Activated CD4-positive, alpha-beta memory T cell treated with anti-CD3 and anti-CD28 coated beads, Interleukin-2, amount 10 ng/mL, durations not matched to agents 7 days and 5 days (primary cell): ENCODE measurements at regions not wholly inside any gene's neighbourhood (a gene's known extent, or its start where the extent isn't known, plus 50 kb on each side); places are given as distances from the start of the nearest gene placed in this dataset.

Source experiments
- CTCF ChIA-PET: fragments of 350-600 bp; sonication (Branson Sonifier 250); formaldehyde crosslinking; loops from one replicate; lab custom pipeline; 2021; ENCODE audit warnings: antibody characterized with exemption, inconsistent platforms; lab: Charles Lee
- POLR2A ChIA-PET: fragments of 350-600 bp; sonication (Branson Sonifier 250); formaldehyde crosslinking; loops from one replicate; lab custom pipeline; 2021; ENCODE audit warnings: antibody characterized with exemption; lab: Charles Lee
- DNase-seq: peaks from one replicate; pipeline ENCODE4 v3.0.0-alpha.2; 2020
- H3K27ac Mint-ChIP-seq: one replicate; pipeline ENCODE4 v1.8.0; 2021; ENCODE audit warnings: mild to moderate bottlenecking, mixed read lengths
- H3K27me3 Mint-ChIP-seq: one replicate; pipeline ENCODE4 v1.8.0; 2021; ENCODE audit warnings: mixed read lengths
- H3K36me3 Mint-ChIP-seq: one replicate; pipeline ENCODE4 v1.8.0; 2021; ENCODE audit warnings: low read depth, mixed read lengths
- H3K4me1 Mint-ChIP-seq: one replicate; pipeline ENCODE4 v1.8.0; 2021; ENCODE audit warnings: mixed read lengths
- H3K4me3 Mint-ChIP-seq: one replicate; pipeline ENCODE4 v1.8.0; 2021; ENCODE audit warnings: mild to moderate bottlenecking, mixed read lengths
- H3K9me3 Mint-ChIP-seq: one replicate; pipeline ENCODE4 v1.8.0; 2021; ENCODE audit warnings: mixed read lengths

- H3K4me1 Mint-ChIP-seq: no peaks in the 10 kb centered on the region
- no peaks in the 10 kb centered on the region for H3K9me3 Mint-ChIP-seq
- no peak for DNase-seq
- no peak overlapping the region for H3K4me3 Mint-ChIP-seq
- no peaks in the 10 kb centered on the region for H3K36me3 Mint-ChIP-seq
- no peaks in the 10 kb centered on the region for H3K27me3 Mint-ChIP-seq
- H3K27ac Mint-ChIP-seq: no peak overlapping the region
- POLR2A ChIA-PET: no interaction called here
- CTCF ChIA-PET: no interaction called here
Observed at GRCh38 chr6:85966828-85967227, 324.1 kb upstream of the SYNCRIP start.

GRCh38 chr6:85961746-85962145, 319.1 kb upstream of the SYNCRIP start:
- no peaks in the 10 kb centered on the region for H3K27me3 Mint-ChIP-seq
- H3K4me1 Mint-ChIP-seq: no peaks in the 10 kb centered on the region
- no peak overlapping the region for H3K27ac Mint-ChIP-seq
- ChIA-PET CTCF (no interaction called here), POLR2A (no interaction called here)
- peaks cover 3% of the 10 kb centered on the region for H3K9me3 Mint-ChIP-seq
- no peak overlapping the region for H3K4me3 Mint-ChIP-seq
- no peak for DNase-seq
- no peaks in the 10 kb centered on the region for H3K36me3 Mint-ChIP-seq

GRCh38 chr6:85961125-85961524, 318.4 kb upstream of the SYNCRIP start:
- Mint-ChIP-seq H3K36me3 (no peaks in the 10 kb centered on the region), H3K27ac (no peak overlapping the region), H3K27me3 (no peaks in the 10 kb centered on the region), H3K9me3 (peaks cover 3% of the 10 kb centered on the region), H3K4me3 (no peak overlapping the region), H3K4me1 (no peaks in the 10 kb centered on the region)
- ChIA-PET CTCF (no interaction called here), POLR2A (no interaction called here)
- no peak for DNase-seq

- Mint-ChIP-seq H3K4me3 (no peak overlapping the region), H3K9me3 (no peaks in the 10 kb centered on the region), H3K36me3 (no peaks in the 10 kb centered on the region), H3K27ac (no peak overlapping the region), H3K4me1 (no peaks in the 10 kb centered on the region), H3K27me3 (no peaks in the 10 kb centered on the region)
- ChIA-PET CTCF (no interaction called here), POLR2A (no interaction called here)
- no peak for DNase-seq
Observed at GRCh38 chr6:85948481-85948880, 305.8 kb upstream of the SYNCRIP start.

- CTCF ChIA-PET: no interaction called here
- Mint-ChIP-seq H3K4me1 (no peaks in the 10 kb centered on the region), H3K27ac (no peak overlapping the region), H3K36me3 (no peaks in the 10 kb centered on the region), H3K27me3 (no peaks in the 10 kb centered on the region), H3K9me3 (no peaks in the 10 kb centered on the region), H3K4me3 (no peak overlapping the region)
- no peak for DNase-seq
- POLR2A ChIA-PET: no interaction called here
Observed at GRCh38 chr6:85945459-85946185, 302.9 kb upstream of the SYNCRIP start.

- Mint-ChIP-seq H3K9me3 (no peaks in the 10 kb centered on the region), H3K27me3 (no peaks in the 10 kb centered on the region), H3K4me3 (no peak overlapping the region), H3K36me3 (no peaks in the 10 kb centered on the region), H3K4me1 (no peaks in the 10 kb centered on the region), H3K27ac (no peak overlapping the region)
- POLR2A ChIA-PET: no interaction called here
- CTCF ChIA-PET: no interaction called here
- no peak for DNase-seq
Observed at GRCh38 chr6:85944776-85945175, 302.1 kb upstream of the SYNCRIP start.

GRCh38 chr6:85942844-85943243, 300.2 kb upstream of the SYNCRIP start:
- no peak for DNase-seq
- H3K9me3 Mint-ChIP-seq: no peaks in the 10 kb centered on the region
- no peak overlapping the region for H3K4me3 Mint-ChIP-seq
- H3K4me1 Mint-ChIP-seq: no peaks in the 10 kb centered on the region
- CTCF ChIA-PET: no interaction called here
- H3K36me3 Mint-ChIP-seq: no peaks in the 10 kb centered on the region
- no peak overlapping the region for H3K27ac Mint-ChIP-seq
- no peaks in the 10 kb centered on the region for H3K27me3 Mint-ChIP-seq
- POLR2A ChIA-PET: no interaction called here

- ChIA-PET POLR2A (no interaction called here), CTCF (no interaction called here)
- DNase-seq: no peak
- Mint-ChIP-seq H3K27ac (no peak overlapping the region), H3K27me3 (no peaks in the 10 kb centered on the region), H3K4me1 (no peaks in the 10 kb centered on the region), H3K4me3 (no peak overlapping the region), H3K9me3 (no peaks in the 10 kb centered on the region), H3K36me3 (no peaks in the 10 kb centered on the region)
Observed at GRCh38 chr6:85936916-85937315, 294.2 kb upstream of the SYNCRIP start.

- H3K27me3 Mint-ChIP-seq: no peaks in the 10 kb centered on the region
- H3K4me1 Mint-ChIP-seq: no peaks in the 10 kb centered on the region
- no peak for DNase-seq
- POLR2A ChIA-PET: no interaction called here
- H3K36me3 Mint-ChIP-seq: no peaks in the 10 kb centered on the region
- no peaks in the 10 kb centered on the region for H3K9me3 Mint-ChIP-seq
- CTCF ChIA-PET: interaction anchor here (0.9 to 2.4 kb wide), 2 partner anchors 934 to 1014 kb away, joined by 4 to 8 read pairs; partner anchors contain the start of gene HTR1E
- H3K27ac Mint-ChIP-seq: no peak overlapping the region
- no peak overlapping the region for H3K4me3 Mint-ChIP-seq
Observed at GRCh38 chr6:85923013-85923430, 280.3 kb upstream of the SYNCRIP start.

- Mint-ChIP-seq H3K9me3 (no peaks in the 10 kb centered on the region), H3K27me3 (no peaks in the 10 kb centered on the region), H3K27ac (no peak overlapping the region), H3K4me3 (no peak overlapping the region), H3K4me1 (no peaks in the 10 kb centered on the region), H3K36me3 (no peaks in the 10 kb centered on the region)
- ChIA-PET CTCF (no interaction called here), POLR2A (no interaction called here)
- no peak for DNase-seq
Observed at GRCh38 chr6:85920782-85921181, 278.1 kb upstream of the SYNCRIP start.

GRCh38 chr6:85917522-85917921, 274.8 kb upstream of the SYNCRIP start:
- CTCF ChIA-PET: no interaction called here
- Mint-ChIP-seq H3K27ac (no peak overlapping the region), H3K27me3 (no peaks in the 10 kb centered on the region), H3K4me1 (no peaks in the 10 kb centered on the region), H3K36me3 (no peaks in the 10 kb centered on the region), H3K9me3 (no peaks in the 10 kb centered on the region), H3K4me3 (no peak overlapping the region)
- no peak for DNase-seq
- POLR2A ChIA-PET: no interaction called here

GRCh38 chr6:85913001-85913400, 270.3 kb upstream of the SYNCRIP start:
- H3K4me3 Mint-ChIP-seq: no peak overlapping the region
- ChIA-PET POLR2A (no interaction called here), CTCF (no interaction called here)
- no peaks in the 10 kb centered on the region for H3K27me3 Mint-ChIP-seq
- H3K36me3 Mint-ChIP-seq: no peaks in the 10 kb centered on the region
- no peaks in the 10 kb centered on the region for H3K9me3 Mint-ChIP-seq
- DNase-seq: no peak
- no peak overlapping the region for H3K27ac Mint-ChIP-seq
- no peaks in the 10 kb centered on the region for H3K4me1 Mint-ChIP-seq

GRCh38 chr6:85912582-85912981, 269.9 kb upstream of the SYNCRIP start:
- ChIA-PET CTCF (no interaction called here), POLR2A (no interaction called here)
- Mint-ChIP-seq H3K27me3 (no peaks in the 10 kb centered on the region), H3K27ac (no peak overlapping the region), H3K4me3 (no peak overlapping the region), H3K4me1 (no peaks in the 10 kb centered on the region), H3K36me3 (no peaks in the 10 kb centered on the region), H3K9me3 (no peaks in the 10 kb centered on the region)
- DNase-seq: no peak

GRCh38 chr6:85911067-85911466, 268.4 kb upstream of the SYNCRIP start:
- no peaks in the 10 kb centered on the region for H3K4me1 Mint-ChIP-seq
- H3K36me3 Mint-ChIP-seq: no peaks in the 10 kb centered on the region
- H3K27ac Mint-ChIP-seq: no peak overlapping the region
- H3K9me3 Mint-ChIP-seq: no peaks in the 10 kb centered on the region
- no peaks in the 10 kb centered on the region for H3K27me3 Mint-ChIP-seq
- ChIA-PET POLR2A (no interaction called here), CTCF (no interaction called here)
- H3K4me3 Mint-ChIP-seq: no peak overlapping the region
- no peak for DNase-seq
